Prostate gland (tissue), 2 donors: ENCODE measurements at regions not wholly inside any gene's neighbourhood (a gene's known extent, or its start where the extent isn't known, plus 50 kb on each side); places are given as distances from the start of the nearest gene placed in this dataset.

Experiments used
- DNase-seq: peaks from one replicate; pipeline ENCODE4 v3.0.0-alpha.2; 2019; ENCODE audit warnings: low spot score
- H3K27ac ChIP-seq, 2 donors: fragments of 200-600 bp; sonication (generic); 2 replicates each; pipeline ENCODE4 v1.5.1; 2017 to 2019
- H3K27me3 ChIP-seq: fragments of 200-600 bp; sonication (generic); replicated peaks from 2 replicates; pipeline ENCODE4 v1.5.1; 2019; ENCODE audit not compliant: insufficient read depth
- H3K36me3 ChIP-seq, 2 donors: fragments of 200-600 bp; sonication (generic); 1 replicate in 1 of 2; 2 replicates in 1 of 2; pipeline versions ENCODE4 v1.5.1 to v1.8.1; 2017 to 2019
- H3K4me1 ChIP-seq: fragments of 200-600 bp; sonication (generic); replicated peaks from 2 replicates; pipeline ENCODE4 v1.5.1; 2019
- H3K4me3 ChIP-seq, 2 donors: fragments of 200-600 bp; sonication (generic); 2 replicates each; pipeline ENCODE4 v1.5.1; 2017 to 2019
- H3K9me3 ChIP-seq: fragments of 200-600 bp; sonication (generic); 2 replicates; pipeline ENCODE4 v1.5.1; 2017
- POLR2A ChIP-seq: fragments of 450-650 bp; IDR thresholded peaks from one replicate; pipeline ENCODE4 v1.6.1; 2016; ENCODE audit warnings: antibody characterized with exemption, mild to moderate bottlenecking
- POLR2AphosphoS5 ChIP-seq: sonication (generic); formaldehyde crosslinking; IDR thresholded peaks from one replicate; pipeline ENCODE4 v1.6.1; 2017; ENCODE audit warnings: antibody characterized with exemption
- WGBS: methylation state at CpG from one replicate; pipeline ENCODE4 v1.1.5; 2018; 5-methylcytosine and 5-hydroxymethylcytosine counted together
- intact Hi-C: fragments of 100-400 bp; cut with DNase I; formaldehyde crosslinking; loops from one replicate; pipeline ENCODE4 v1.14.2; 2022
- TF ChIP-seq, protein P1 (sequence below), 4 experiments: fragments of 200-600 bp in 2 of 4; fragments of 450-650 bp in 2 of 4; sonication (generic) in 2 of 4; IDR thresholded peaks; 1 replicate in 3 of 4; 2 replicates in 1 of 4; pipeline ENCODE4 v1.5.1; 2016 to 2019; ENCODE audit warnings: antibody characterized with exemption in 4 of 4, mild to moderate bottlenecking in 2 of 4, moderate library complexity in 2 of 4

DNA sequence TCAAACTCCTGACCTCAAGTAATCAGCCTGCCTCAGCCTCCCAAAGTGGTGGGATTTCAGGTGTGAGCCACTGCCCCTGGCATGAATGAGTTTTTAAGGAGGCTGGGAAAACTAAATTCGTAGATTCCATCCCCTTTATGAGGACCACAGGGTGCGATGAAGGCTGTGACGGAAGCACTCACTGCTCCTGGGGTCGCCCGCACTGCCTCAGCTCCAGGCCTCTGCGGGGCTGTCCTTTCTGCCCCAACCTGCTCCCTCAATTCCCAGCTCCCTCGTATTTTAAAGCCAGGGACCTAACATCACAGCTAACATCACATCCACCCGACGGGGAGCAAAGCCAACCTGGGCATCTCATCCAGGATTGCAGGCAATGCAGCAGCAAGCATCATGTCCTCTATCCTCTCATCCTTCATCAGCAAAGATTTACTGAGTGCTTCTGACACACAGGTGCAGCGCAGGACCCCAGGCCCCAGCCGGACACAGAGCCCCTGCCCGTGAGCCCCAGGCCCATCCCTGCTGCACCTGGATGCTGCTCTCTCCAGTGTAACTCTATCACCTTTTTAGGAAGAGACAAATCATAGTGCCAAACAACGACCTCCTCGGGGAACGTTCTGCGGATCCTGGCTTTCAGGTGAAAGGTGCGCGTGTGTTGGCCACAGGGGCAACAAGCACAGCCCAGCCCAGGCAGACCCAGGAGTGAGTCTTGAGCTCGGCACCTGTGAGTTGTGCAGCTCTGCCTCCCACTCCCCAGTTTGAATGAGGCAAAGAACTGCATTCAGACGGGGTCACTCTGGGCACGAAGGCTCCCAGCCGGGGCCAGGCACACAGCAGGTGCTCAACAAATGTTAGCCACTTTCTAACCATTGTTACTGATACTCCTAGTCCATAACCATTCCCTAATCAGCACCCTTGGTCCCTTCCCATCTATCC lies 134.3 kb downstream of the CRYBB2 start:
- Histone ChIP-seq H3K27me3 (no peaks in the 10 kb centered on the region), H3K9me3 (no peaks in the 10 kb centered on the region), H3K27ac (no peak overlapping the region), H3K4me3 (no peak overlapping the region), H3K36me3 (no peaks in the 10 kb centered on the region), H3K4me1 (no peaks in the 10 kb centered on the region)
- TF ChIP-seq, protein P1, sequence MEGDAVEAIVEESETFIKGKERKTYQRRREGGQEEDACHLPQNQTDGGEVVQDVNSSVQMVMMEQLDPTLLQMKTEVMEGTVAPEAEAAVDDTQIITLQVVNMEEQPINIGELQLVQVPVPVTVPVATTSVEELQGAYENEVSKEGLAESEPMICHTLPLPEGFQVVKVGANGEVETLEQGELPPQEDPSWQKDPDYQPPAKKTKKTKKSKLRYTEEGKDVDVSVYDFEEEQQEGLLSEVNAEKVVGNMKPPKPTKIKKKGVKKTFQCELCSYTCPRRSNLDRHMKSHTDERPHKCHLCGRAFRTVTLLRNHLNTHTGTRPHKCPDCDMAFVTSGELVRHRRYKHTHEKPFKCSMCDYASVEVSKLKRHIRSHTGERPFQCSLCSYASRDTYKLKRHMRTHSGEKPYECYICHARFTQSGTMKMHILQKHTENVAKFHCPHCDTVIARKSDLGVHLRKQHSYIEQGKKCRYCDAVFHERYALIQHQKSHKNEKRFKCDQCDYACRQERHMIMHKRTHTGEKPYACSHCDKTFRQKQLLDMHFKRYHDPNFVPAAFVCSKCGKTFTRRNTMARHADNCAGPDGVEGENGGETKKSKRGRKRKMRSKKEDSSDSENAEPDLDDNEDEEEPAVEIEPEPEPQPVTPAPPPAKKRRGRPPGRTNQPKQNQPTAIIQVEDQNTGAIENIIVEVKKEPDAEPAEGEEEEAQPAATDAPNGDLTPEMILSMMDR (IDR thresholded peaks at IDR 0.05) = no peak
- TF ChIP-seq POLR2A (no peak), POLR2AphosphoS5 (no peak)
- 95% methylated on average over 22 of the region's 22 CpGs for WGBS
- no peak for DNase-seq
- intact Hi-C loops = no loop called here

DNA sequence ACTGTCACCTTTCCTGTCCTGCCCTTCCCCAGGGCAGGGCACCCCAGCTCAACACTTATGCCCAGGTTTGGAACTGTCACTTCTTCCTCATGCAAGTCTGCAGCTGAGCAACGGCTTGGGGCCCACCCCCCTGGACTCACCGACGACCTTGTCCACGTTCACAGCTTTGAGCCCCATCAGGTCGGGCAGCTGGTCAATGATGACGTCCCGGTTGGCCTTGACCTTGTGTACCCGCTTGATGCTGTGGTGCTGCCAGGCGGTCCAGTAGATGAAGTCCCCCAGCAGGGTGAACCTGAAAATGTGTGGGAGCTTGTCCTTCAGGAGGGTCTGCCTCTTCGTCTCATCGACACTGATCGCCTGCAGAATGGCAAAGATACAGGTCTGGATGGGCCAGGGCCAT lies 135.0 kb downstream of the CRYBB2 start:
- TF ChIP-seq, protein P1 (IDR thresholded peaks at IDR 0.05) = no peak
- TF ChIP-seq POLR2A (no peak), POLR2AphosphoS5 (no peak)
- Histone ChIP-seq H3K36me3 (no peaks in the 10 kb centered on the region), H3K9me3 (no peaks in the 10 kb centered on the region), H3K27ac (no peak overlapping the region), H3K27me3 (no peaks in the 10 kb centered on the region), H3K4me3 (no peak overlapping the region), H3K4me1 (no peaks in the 10 kb centered on the region)
- no peak for DNase-seq
- intact Hi-C loops = no loop called here
- 95% methylated on average over 12 of the region's 12 CpGs for WGBS

DNA sequence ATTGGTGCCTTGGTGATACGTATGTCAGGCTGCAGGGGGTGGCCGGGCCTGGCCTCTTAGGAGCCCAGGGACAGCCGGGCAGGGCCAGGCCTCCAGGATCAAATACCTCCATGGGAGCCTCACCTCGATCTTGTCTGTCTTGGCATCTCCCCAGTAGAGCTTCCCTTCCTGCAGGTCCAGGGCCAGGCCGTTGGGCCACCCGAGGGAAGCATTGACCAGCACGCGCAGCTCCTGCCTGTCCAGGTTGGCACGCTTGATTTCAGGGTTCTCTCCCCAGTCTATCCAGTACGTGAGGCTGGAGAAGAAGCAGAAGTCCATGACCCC lies 137.7 kb downstream of the CRYBB2 start:
- Histone ChIP-seq H3K36me3 (no peaks in the 10 kb centered on the region), H3K27ac (no peak overlapping the region), H3K4me1 (no peaks in the 10 kb centered on the region), H3K27me3 (no peaks in the 10 kb centered on the region), H3K9me3 (no peaks in the 10 kb centered on the region), H3K4me3 (no peak overlapping the region)
- WGBS = 89% methylated on average over 10 of the region's 10 CpGs
- TF ChIP-seq, protein P1 (IDR thresholded peaks at IDR 0.05) = no peak
- no peak for TF ChIP-seq POLR2A
- TF ChIP-seq POLR2AphosphoS5 = no peak
- no peak for DNase-seq
- intact Hi-C loops = no loop called here

DNA sequence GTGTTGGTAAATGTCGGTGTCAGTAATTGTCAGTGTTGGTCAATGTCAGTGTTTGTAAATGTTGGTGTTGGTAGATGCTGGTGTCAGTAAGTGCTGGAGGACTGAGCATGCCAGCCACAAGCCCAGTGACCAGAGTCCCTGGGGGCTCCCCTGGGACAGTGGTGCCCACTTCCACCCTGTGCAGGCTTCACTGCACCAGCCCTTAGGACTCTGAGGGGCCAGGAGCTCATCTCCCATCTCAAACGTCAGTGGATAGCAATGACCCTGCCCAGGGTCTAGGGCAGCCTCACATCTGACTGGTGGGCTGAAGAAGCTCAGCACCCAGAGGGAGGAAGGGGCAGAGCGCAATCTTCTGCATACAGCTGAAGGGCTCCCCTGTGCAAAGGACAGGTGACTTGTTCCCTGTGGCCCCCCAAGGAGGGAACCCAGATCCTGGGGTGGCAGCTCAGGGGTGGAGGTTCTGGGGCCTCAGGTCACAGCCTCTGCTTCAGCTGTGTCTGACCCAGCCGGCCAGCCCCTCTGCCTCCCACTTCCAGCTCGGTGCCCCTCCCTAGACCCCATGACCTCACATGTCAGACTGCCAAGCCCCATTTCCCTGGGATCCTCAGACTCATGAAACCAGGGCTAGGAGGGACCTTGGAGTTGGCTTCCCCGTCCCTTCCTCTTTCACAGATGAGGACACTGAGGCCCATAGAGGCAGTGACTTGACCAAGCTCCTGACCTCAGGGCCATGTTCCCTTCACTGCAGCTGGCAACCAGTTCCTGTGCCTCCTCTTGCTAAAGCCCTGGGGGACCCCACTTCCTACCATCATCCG lies 138.4 kb downstream of the CRYBB2 start:
- Histone ChIP-seq H3K27me3 (no peaks in the 10 kb centered on the region), H3K4me3 (no peak overlapping the region), H3K9me3 (no peaks in the 10 kb centered on the region), H3K27ac (no peak overlapping the region), H3K36me3 (no peaks in the 10 kb centered on the region), H3K4me1 (no peaks in the 10 kb centered on the region)
- 87% methylated on average over 7 of the region's 7 CpGs for WGBS
- no peak for DNase-seq
- TF ChIP-seq POLR2AphosphoS5 (no peak), POLR2A (no peak)
- TF ChIP-seq, protein P1 (IDR thresholded peaks at IDR 0.05) = no peak
- intact Hi-C loops = no loop called here
